ENCODE measurements at regions not wholly inside any gene's neighbourhood (a gene's known extent, or its start where the extent isn't known, plus 50 kb on each side); places are given as distances from the start of the nearest gene placed in this dataset.

- DNase-seq (ENCODE audit: low spot score) = no peak
Observed at GRCh38 chr3:139732729-139733128, 55.0 kb upstream of the NMNAT3 start.

- DNase-seq (ENCODE audit: low spot score) = no peak
Observed at GRCh38 chr3:139729300-139729699, 51.5 kb upstream of the NMNAT3 start.

- no peak for DNase-seq (ENCODE audit: low spot score)
Observed at GRCh38 chr3:139728414-139728813, 50.6 kb upstream of the NMNAT3 start.
